Hepatocyte (in vitro differentiated cells): ENCODE measurements at regions not wholly inside any gene's neighbourhood (a gene's known extent, or its start where the extent isn't known, plus 50 kb on each side); places are given as distances from the start of the nearest gene placed in this dataset.

Experiments
- DNase-seq: peaks from one replicate; pipeline ENCODE4 v3.0.0-alpha.2; 2016; ENCODE audit warnings: low spot score
- H2AFZ ChIP-seq: fragments of 200-600 bp; sonication (generic); 2 replicates; pipeline ENCODE4 v1.6.0; 2016; ENCODE audit warnings: antibody characterized with exemption, mild to moderate bottlenecking
- H3K27ac ChIP-seq: fragments of 200-600 bp; sonication (generic); 2 replicates; pipeline ENCODE4 v1.5.1; 2016; ENCODE audit warnings: mild to moderate bottlenecking
- H3K27me3 ChIP-seq: fragments of 200-600 bp; sonication (generic); 2 replicates; pipeline ENCODE4 v1.6.1; 2016
- H3K36me3 ChIP-seq: fragments of 200-600 bp; sonication (generic); replicated peaks from 2 replicates; pipeline ENCODE4 v1.5.1; 2016; ENCODE audit warnings: low read depth; ENCODE audit not compliant: insufficient read depth
- H3K4me1 ChIP-seq: fragments of 200-600 bp; sonication (generic); 2 replicates; pipeline ENCODE4 v1.5.1; 2016; ENCODE audit warnings: mild to moderate bottlenecking, moderate library complexity; ENCODE audit not compliant: insufficient read depth
- H3K4me2 ChIP-seq: fragments of 200-600 bp; sonication (generic); 2 replicates; pipeline ENCODE4 v1.6.0; 2016
- H3K4me3 ChIP-seq: fragments of 200-600 bp; sonication (generic); 2 replicates; pipeline ENCODE4 v1.5.1; 2016; ENCODE audit warnings: mild to moderate bottlenecking
- H3K79me2 ChIP-seq: fragments of 200-600 bp; sonication (generic); 2 replicates; pipeline ENCODE4 v1.6.0; 2017; ENCODE audit warnings: mild to moderate bottlenecking
- H3K9me2 ChIP-seq: fragments of 200-600 bp; sonication (generic); replicated peaks from 2 replicates; pipeline ENCODE4 v1.6.0; 2017; ENCODE audit warnings: mild to moderate bottlenecking; ENCODE audit not compliant: insufficient read depth
- H3K9me3 ChIP-seq: fragments of 200-600 bp; sonication (generic); 2 replicates; pipeline ENCODE4 v1.5.1; 2016; ENCODE audit warnings: low read depth, mild to moderate bottlenecking
- H4K20me1 ChIP-seq: fragments of 200-600 bp; sonication (generic); 2 replicates; pipeline ENCODE4 v1.6.0; 2016; ENCODE audit warnings: mild to moderate bottlenecking; ENCODE audit not compliant: insufficient read depth, poor library complexity, severe bottlenecking
- EZH2 ChIP-seq: fragments of 200-600 bp; sonication (generic); IDR thresholded peaks from 2 replicates; pipeline ENCODE4 v1.6.1; 2016; ENCODE audit warnings: antibody characterized with exemption, mild to moderate bottlenecking, borderline replicate concordance
- EZH2phosphoT487 ChIP-seq: fragments of 200-600 bp; sonication (generic); IDR thresholded peaks from one replicate; pipeline ENCODE4 v1.6.1; 2018; ENCODE audit warnings: antibody characterized with exemption, mild to moderate bottlenecking, low read depth, moderate library complexity; ENCODE audit not compliant: unreplicated experiment, severe bottlenecking
- whole genome bisulfite sequencing: methylation state at CpG from one replicate; pipeline ENCODE4 v1.1.6; 2016; ENCODE audit warnings: low lambda C conversion rate; ENCODE audit errors: missing lambda C conversion rate; 5-methylcytosine and 5-hydroxymethylcytosine counted together
- TF ChIP-seq, protein P1 (sequence below): fragments of 200-600 bp; sonication (generic); IDR thresholded peaks from 2 replicates; pipeline ENCODE4 v1.5.1; 2016; ENCODE audit warnings: antibody characterized with exemption, mild to moderate bottlenecking; ENCODE audit not compliant: poor library complexity

DNA sequence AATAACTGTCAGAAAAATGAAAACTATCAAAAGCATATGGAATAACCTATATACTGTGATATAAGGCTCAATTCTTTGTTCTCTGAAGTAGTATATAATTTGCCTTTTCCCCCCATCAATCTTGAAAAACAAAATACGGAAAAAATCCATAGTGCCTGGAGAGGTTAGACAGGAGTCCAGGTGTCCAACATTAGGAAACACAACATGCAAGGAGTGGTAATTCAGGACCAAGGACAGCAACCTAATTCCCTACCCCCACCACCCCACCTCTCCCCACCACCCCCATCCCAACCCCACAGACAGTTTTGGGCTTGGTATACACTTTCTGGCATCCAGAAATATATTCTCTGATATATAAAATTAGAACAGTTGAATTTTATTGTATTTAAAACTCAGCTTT, 55.1 kb upstream of the SLC25A26 start:
- TF ChIP-seq, protein P1, sequence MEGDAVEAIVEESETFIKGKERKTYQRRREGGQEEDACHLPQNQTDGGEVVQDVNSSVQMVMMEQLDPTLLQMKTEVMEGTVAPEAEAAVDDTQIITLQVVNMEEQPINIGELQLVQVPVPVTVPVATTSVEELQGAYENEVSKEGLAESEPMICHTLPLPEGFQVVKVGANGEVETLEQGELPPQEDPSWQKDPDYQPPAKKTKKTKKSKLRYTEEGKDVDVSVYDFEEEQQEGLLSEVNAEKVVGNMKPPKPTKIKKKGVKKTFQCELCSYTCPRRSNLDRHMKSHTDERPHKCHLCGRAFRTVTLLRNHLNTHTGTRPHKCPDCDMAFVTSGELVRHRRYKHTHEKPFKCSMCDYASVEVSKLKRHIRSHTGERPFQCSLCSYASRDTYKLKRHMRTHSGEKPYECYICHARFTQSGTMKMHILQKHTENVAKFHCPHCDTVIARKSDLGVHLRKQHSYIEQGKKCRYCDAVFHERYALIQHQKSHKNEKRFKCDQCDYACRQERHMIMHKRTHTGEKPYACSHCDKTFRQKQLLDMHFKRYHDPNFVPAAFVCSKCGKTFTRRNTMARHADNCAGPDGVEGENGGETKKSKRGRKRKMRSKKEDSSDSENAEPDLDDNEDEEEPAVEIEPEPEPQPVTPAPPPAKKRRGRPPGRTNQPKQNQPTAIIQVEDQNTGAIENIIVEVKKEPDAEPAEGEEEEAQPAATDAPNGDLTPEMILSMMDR = no peak
- no peak for TF ChIP-seq EZH2
- no peak for TF ChIP-seq EZH2phosphoT487
- H3K9me2 ChIP-seq = no peaks in the 10 kb centered on the region
- H4K20me1 ChIP-seq = no peaks in the 10 kb centered on the region
- no peaks in the 10 kb centered on the region for H3K4me1 ChIP-seq
- H3K9me3 ChIP-seq = no peaks in the 10 kb centered on the region
- no peak overlapping the region for H3K4me2 ChIP-seq
- no peak overlapping the region for H3K4me3 ChIP-seq
- 55% methylated on average over 1 of the region's 1 CpG for WGBS
- H3K27ac ChIP-seq = no peak overlapping the region
- no peaks in the 10 kb centered on the region for H3K36me3 ChIP-seq
- no peaks in the 10 kb centered on the region for H3K27me3 ChIP-seq
- H3K79me2 ChIP-seq = no peaks in the 10 kb centered on the region
- DNase-seq = no peak
- H2AFZ ChIP-seq = no peak overlapping the region

DNA sequence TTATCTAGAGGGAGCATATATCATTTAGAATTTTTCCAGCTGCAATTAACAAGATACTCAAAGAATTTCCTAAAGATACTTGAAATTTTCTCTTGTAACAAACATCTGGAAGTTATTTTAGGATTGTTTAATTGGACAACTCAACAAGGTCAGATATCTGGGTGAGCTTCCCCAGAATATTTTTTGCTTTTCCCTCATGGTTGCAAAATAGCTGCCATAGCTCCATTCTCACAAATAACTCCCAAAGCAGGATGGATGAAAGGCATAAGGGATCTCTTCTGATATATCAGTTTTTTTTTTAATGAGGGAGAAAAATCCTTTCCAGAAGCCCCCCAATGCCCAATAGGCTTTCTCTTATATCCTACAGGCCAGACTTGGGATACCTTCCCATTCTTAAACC, 56.6 kb upstream of the SLC25A26 start:
- Histone ChIP-seq H3K27me3 (no peaks in the 10 kb centered on the region), H2AFZ (no peak overlapping the region), H3K9me2 (no peaks in the 10 kb centered on the region), H4K20me1 (no peaks in the 10 kb centered on the region), H3K27ac (no peak overlapping the region), H3K4me1 (no peaks in the 10 kb centered on the region), H3K4me2 (no peak overlapping the region), H3K9me3 (no peaks in the 10 kb centered on the region), H3K36me3 (no peaks in the 10 kb centered on the region), H3K79me2 (no peaks in the 10 kb centered on the region), H3K4me3 (no peak overlapping the region)
- TF ChIP-seq, protein P1 = no peak
- TF ChIP-seq EZH2phosphoT487 = no peak
- no peak for TF ChIP-seq EZH2
- DNase-seq = no peak

DNA sequence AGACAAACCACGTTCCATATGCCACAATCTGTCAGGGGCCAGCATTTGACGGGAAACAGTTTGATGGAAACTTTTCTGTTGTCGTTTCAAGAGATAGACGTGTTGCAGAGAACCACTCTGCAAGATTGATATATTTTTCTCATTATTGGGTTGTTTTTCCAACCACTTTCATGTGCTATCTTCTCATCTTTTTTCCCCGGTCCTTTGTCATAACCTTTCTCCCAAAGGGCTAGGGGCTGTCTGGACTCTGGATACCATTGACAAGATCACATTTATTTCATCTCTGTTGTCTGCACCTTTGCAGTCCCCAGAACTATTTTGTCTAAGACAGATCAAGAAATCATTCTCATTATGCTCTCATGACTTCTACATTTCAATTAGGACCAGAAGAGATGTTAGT, 57.6 kb upstream of the SLC25A26 start:
- Histone ChIP-seq H3K79me2 (no peaks in the 10 kb centered on the region), H2AFZ (no peak overlapping the region), H3K4me3 (no peak overlapping the region), H3K9me2 (no peaks in the 10 kb centered on the region), H3K9me3 (no peaks in the 10 kb centered on the region), H4K20me1 (no peaks in the 10 kb centered on the region), H3K4me1 (no peaks in the 10 kb centered on the region), H3K36me3 (no peaks in the 10 kb centered on the region), H3K27ac (no peak overlapping the region), H3K4me2 (no peak overlapping the region), H3K27me3 (no peaks in the 10 kb centered on the region)
- no peak for TF ChIP-seq EZH2
- no peak for TF ChIP-seq EZH2phosphoT487
- TF ChIP-seq, protein P1 = no peak
- DNase-seq = no peak
- WGBS = 60% methylated on average over 5 of the region's 5 CpGs

DNA sequence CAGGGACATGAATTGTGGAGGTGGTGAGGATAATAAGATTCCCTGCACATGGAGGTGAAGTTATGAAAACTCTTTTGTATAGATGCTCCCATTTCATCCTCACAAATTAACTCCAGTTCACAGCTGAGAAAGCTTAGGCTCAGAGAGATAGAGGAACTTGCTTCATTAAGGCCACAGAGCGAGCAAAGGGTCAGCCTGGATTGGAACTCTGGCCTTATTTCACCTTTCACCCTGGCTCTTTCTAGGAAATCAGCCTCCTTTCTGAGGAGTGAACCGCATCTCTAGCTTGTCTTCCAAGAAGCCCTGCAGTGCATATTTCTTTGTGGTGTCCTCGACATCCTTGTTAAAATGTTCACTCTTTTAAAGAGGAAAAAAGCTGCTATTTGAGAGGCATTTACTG, 58.0 kb upstream of the SLC25A26 start:
- no peak overlapping the region for H3K27ac ChIP-seq
- H3K9me2 ChIP-seq = no peaks in the 10 kb centered on the region
- H3K4me2 ChIP-seq = no peak overlapping the region
- TF ChIP-seq EZH2phosphoT487 = no peak
- TF ChIP-seq EZH2 = no peak
- TF ChIP-seq, protein P1 = no peak
- H3K36me3 ChIP-seq = no peaks in the 10 kb centered on the region
- H3K4me3 ChIP-seq = no peak overlapping the region
- no peak for DNase-seq
- no peaks in the 10 kb centered on the region for H3K79me2 ChIP-seq
- no peaks in the 10 kb centered on the region for H3K27me3 ChIP-seq
- H3K9me3 ChIP-seq = no peaks in the 10 kb centered on the region
- no peaks in the 10 kb centered on the region for H3K4me1 ChIP-seq
- 64% methylated on average over 3 of the region's 3 CpGs for WGBS
- H4K20me1 ChIP-seq = no peaks in the 10 kb centered on the region
- H2AFZ ChIP-seq = no peak overlapping the region
